KMS-11 (cell line): ENCODE measurements at regions not wholly inside any gene's neighbourhood (a gene's known extent, or its start where the extent isn't known, plus 50 kb on each side); places are given as distances from the start of the nearest gene placed in this dataset.

ENCODE experiments used
- H2AFZ ChIP-seq: fragments of 200-600 bp; sonication (generic); 2 replicates; pipeline ENCODE4 v1.6.1; 2016; ENCODE audit warnings: antibody characterized with exemption, mixed run types, low read depth
- H3K27ac ChIP-seq: fragments of 200-600 bp; sonication (generic); 2 replicates; pipeline ENCODE4 v1.6.1; 2016; ENCODE audit warnings: mild to moderate bottlenecking, mixed run types
- H3K27me3 ChIP-seq: fragments of 200-600 bp; sonication (generic); 2 replicates; pipeline ENCODE4 v1.6.1; 2017; ENCODE audit warnings: mild to moderate bottlenecking, low read depth, mixed run types, moderate library complexity; ENCODE audit not compliant: insufficient read depth
- H3K36me3 ChIP-seq: fragments of 200-600 bp; sonication (generic); 2 replicates; pipeline ENCODE4 v1.6.1; 2017; ENCODE audit warnings: mild to moderate bottlenecking, mixed run types; ENCODE audit not compliant: insufficient read depth
- H3K4me1 ChIP-seq: fragments of 200-600 bp; sonication (generic); 2 replicates; pipeline ENCODE4 v1.6.1; 2016; ENCODE audit warnings: mild to moderate bottlenecking, low read depth, mixed run types; ENCODE audit not compliant: poor library complexity, severe bottlenecking
- H3K4me2 ChIP-seq: fragments of 200-600 bp; sonication (generic); 2 replicates; pipeline ENCODE4 v1.7.0; 2016; ENCODE audit warnings: mild to moderate bottlenecking, mixed run types
- H3K4me3 ChIP-seq: fragments of 200-600 bp; sonication (generic); IDR thresholded peaks from 2 replicates; pipeline ENCODE4 v1.6.1; 2017; ENCODE audit warnings: low read depth, low read length, mixed read lengths; ENCODE audit not compliant: insufficient read depth
- H3K79me2 ChIP-seq: fragments of 200-600 bp; sonication (generic); 2 replicates; pipeline ENCODE4 v1.6.1; 2016; ENCODE audit warnings: low read depth, mixed run types; ENCODE audit not compliant: insufficient read depth
- H3K9ac ChIP-seq: fragments of 200-600 bp; sonication (generic); 2 replicates; pipeline ENCODE4 v1.6.1; 2016; ENCODE audit warnings: mild to moderate bottlenecking, mixed run types
- H4K20me1 ChIP-seq: fragments of 200-600 bp; sonication (generic); 2 replicates; pipeline ENCODE4 v1.6.1; 2016; ENCODE audit warnings: mild to moderate bottlenecking, mixed run types; ENCODE audit not compliant: insufficient read depth
- CTCF ChIP-seq: fragments of 200-600 bp; sonication (generic); conservative IDR thresholded peaks from 2 replicates; pipeline ENCODE4 v1.6.1; 2017; ENCODE audit warnings: low read depth, mild to moderate bottlenecking, antibody characterized with exemption, low read length, moderate library complexity, mixed read lengths

GRCh38 chr16:7137560-7138330 lies 194.9 kb upstream of the RBFOX1 start:
- Histone ChIP-seq H4K20me1 (no peaks in the 10 kb centered on the region), H3K27ac (no peak overlapping the region), H3K4me1 (no peaks in the 10 kb centered on the region), H3K4me2 (no peak overlapping the region), H3K9ac (no peak overlapping the region), H3K79me2 (no peaks in the 10 kb centered on the region), H3K36me3 (no peaks in the 10 kb centered on the region), H3K27me3 (no peaks in the 10 kb centered on the region), H3K4me3 (no peak overlapping the region), H2AFZ (no peak overlapping the region)
- no peak for TF ChIP-seq CTCF

GRCh38 chr16:7132465-7132864 lies 200.2 kb upstream of the RBFOX1 start:
- Histone ChIP-seq H4K20me1 (no peaks in the 10 kb centered on the region), H3K4me3 (no peak overlapping the region), H2AFZ (no peak overlapping the region), H3K36me3 (no peaks in the 10 kb centered on the region), H3K4me2 (no peak overlapping the region), H3K9ac (no peak overlapping the region), H3K27ac (no peak overlapping the region), H3K4me1 (no peaks in the 10 kb centered on the region), H3K27me3 (no peaks in the 10 kb centered on the region), H3K79me2 (no peaks in the 10 kb centered on the region)
- no peak for TF ChIP-seq CTCF

- Histone ChIP-seq H3K79me2 (no peaks in the 10 kb centered on the region), H3K27ac (no peak overlapping the region), H3K4me1 (no peaks in the 10 kb centered on the region), H3K27me3 (no peaks in the 10 kb centered on the region), H4K20me1 (no peaks in the 10 kb centered on the region), H3K9ac (no peak overlapping the region), H2AFZ (no peak overlapping the region), H3K4me3 (no peak overlapping the region), H3K4me2 (no peak overlapping the region), H3K36me3 (no peaks in the 10 kb centered on the region)
- TF ChIP-seq CTCF, result no peak
Measured at GRCh38 chr16:7124701-7125100, 207.9 kb upstream of the RBFOX1 start.

- H3K4me2 ChIP-seq, result no peak overlapping the region
- TF ChIP-seq CTCF, result no peak
- no peak overlapping the region for H3K27ac ChIP-seq
- no peak overlapping the region for H2AFZ ChIP-seq
- no peaks in the 10 kb centered on the region for H4K20me1 ChIP-seq
- no peak overlapping the region for H3K9ac ChIP-seq
- H3K79me2 ChIP-seq, result no peaks in the 10 kb centered on the region
- no peak overlapping the region for H3K4me3 ChIP-seq
- no peaks in the 10 kb centered on the region for H3K4me1 ChIP-seq
- no peaks in the 10 kb centered on the region for H3K36me3 ChIP-seq
- H3K27me3 ChIP-seq, result no peaks in the 10 kb centered on the region
Measured at GRCh38 chr16:7124242-7124641, 208.4 kb upstream of the RBFOX1 start.
